Endometrium (tissue), 2 donors: ENCODE measurements at regions not wholly inside any gene's neighbourhood (a gene's known extent, or its start where the extent isn't known, plus 50 kb on each side); places are given as distances from the start of the nearest gene placed in this dataset.
"Not testable (repeated sequence)": the region's sequence is repeated elsewhere in the genome, so short reads cannot be mapped to it uniquely, and the experiment has no call there.

Experiments
- FAIRE-seq: peaks from 2 replicates; lab custom pipeline; 2012; peaks lifted over from hg19 to GRCh38; lab: Jason Lieb, UNC
- donor health status: control.
- donor health status: control.

GRCh38 chr6:71603021-71603420 is 283.3 kb upstream of the RIMS1 start:
- FAIRE-seq, result no peak

- FAIRE-seq, result no peak
These were observed 277.7 kb upstream of the RIMS1 start for GRCh38 chr6:71608646-71609045.

GRCh38 chr6:71619836-71620235 is 266.5 kb upstream of the RIMS1 start:
- FAIRE-seq, result no peak

- no peak for FAIRE-seq
These were observed 264.3 kb upstream of the RIMS1 start for GRCh38 chr6:71621918-71622519.

- no peak for FAIRE-seq
These were observed 244.2 kb upstream of the RIMS1 start for GRCh38 chr6:71642120-71642519.

GRCh38 chr6:71642793-71643192 is 243.6 kb upstream of the RIMS1 start:
- FAIRE-seq, result no peak

- no peak for FAIRE-seq
These were observed 241.1 kb upstream of the RIMS1 start for GRCh38 chr6:71645299-71645698.

- no peak for FAIRE-seq
These were observed 236.4 kb upstream of the RIMS1 start for GRCh38 chr6:71649915-71650314.

- FAIRE-seq, result no peak
These were observed 234.7 kb upstream of the RIMS1 start for GRCh38 chr6:71651636-71652035.

GRCh38 chr6:71656121-71656520 is 230.2 kb upstream of the RIMS1 start:
- no peak for FAIRE-seq

- FAIRE-seq, result no peak
These were observed 220.4 kb upstream of the RIMS1 start for GRCh38 chr6:71665931-71666330.

- FAIRE-seq, result no peak
These were observed 213.5 kb upstream of the RIMS1 start for GRCh38 chr6:71672876-71673275.

- FAIRE-seq, result no peak
These were observed 211.0 kb upstream of the RIMS1 start for GRCh38 chr6:71675386-71675785.

- FAIRE-seq, result no peak
These were observed 210.1 kb upstream of the RIMS1 start for GRCh38 chr6:71676298-71676697.

- FAIRE-seq, result no peak
These were observed 208.3 kb upstream of the RIMS1 start for GRCh38 chr6:71678091-71678490.

- FAIRE-seq, result no peak
These were observed 205.0 kb upstream of the RIMS1 start for GRCh38 chr6:71681234-71681867.

- not testable (repeated sequence) for FAIRE-seq
These were observed 200.2 kb upstream of the RIMS1 start for GRCh38 chr6:71686021-71686677.

- no peak for FAIRE-seq
These were observed 187.6 kb upstream of the RIMS1 start for GRCh38 chr6:71698702-71699101.

- FAIRE-seq, result no peak
These were observed 179.8 kb upstream of the RIMS1 start for GRCh38 chr6:71706523-71706922.

- no peak for FAIRE-seq
These were observed 179.3 kb upstream of the RIMS1 start for GRCh38 chr6:71707059-71707458.

- FAIRE-seq, result no peak
These were observed 165.6 kb upstream of the RIMS1 start for GRCh38 chr6:71720705-71721104.

- FAIRE-seq, result no peak
These were observed 164.7 kb upstream of the RIMS1 start for GRCh38 chr6:71721642-71722041.

GRCh38 chr6:71722736-71723135 is 163.6 kb upstream of the RIMS1 start:
- no peak for FAIRE-seq
